Right atrium auricular region (tissue), 2 donors: ENCODE measurements at regions not wholly inside any gene's neighbourhood (a gene's known extent, or its start where the extent isn't known, plus 50 kb on each side); places are given as distances from the start of the nearest gene placed in this dataset.

Experiments
- DNase-seq: peaks from one replicate; pipeline ENCODE4 v3.0.0-alpha.2; 2019; ENCODE audit warnings: low spot score
- H3K27ac ChIP-seq, 2 donors: fragments of 200-600 bp; sonication (generic); 1 replicate in 1 of 2; 2 replicates in 1 of 2; pipeline ENCODE4 v1.5.1; 2016 to 2019
- H3K27me3 ChIP-seq, 2 donors: fragments of 200-600 bp; sonication (generic); one replicate each; pipeline versions ENCODE4 v1.5.1 to v1.6.0; 2017 to 2019
- H3K36me3 ChIP-seq: fragments of 200-600 bp; sonication (generic); one replicate; pipeline ENCODE4 v1.5.1; 2016
- H3K4me1 ChIP-seq, 2 donors: fragments of 200-600 bp; sonication (generic); one replicate each; pipeline versions ENCODE4 v1.5.1 to v1.6.0; 2017 to 2019
- H3K4me3 ChIP-seq, 2 donors: fragments of 200-600 bp; sonication (generic); 1 replicate in 1 of 2; 2 replicates in 1 of 2; pipeline ENCODE4 v1.5.1; 2017 to 2019; ENCODE audit warnings: mild to moderate bottlenecking in 1 of 2, moderate library complexity in 1 of 2
- H3K9me3 ChIP-seq, 2 donors: fragments of 200-600 bp; sonication (generic); one replicate each; pipeline ENCODE4 v1.5.1; 2019
- CTCF ChIP-seq, 2 donors: fragments of 200-600 bp; sonication (generic); IDR thresholded peaks; one replicate each; pipeline ENCODE4 v1.5.1; 2019; ENCODE audit warnings: antibody characterized with exemption in 2 of 2

GRCh38 chr18:41548521-41549260 is 406.3 kb upstream of the PIK3C3 start:
- no peaks in the 10 kb centered on the region for H3K4me1 ChIP-seq
- no peak overlapping the region for H3K4me3 ChIP-seq
- DNase-seq, result no peak
- no peaks in the 10 kb centered on the region for H3K9me3 ChIP-seq
- TF ChIP-seq CTCF (IDR thresholded peaks at IDR 0.05), result no peak
- H3K27ac ChIP-seq, result no peak overlapping the region
- no peaks in the 10 kb centered on the region for H3K27me3 ChIP-seq
- H3K36me3 ChIP-seq, result no peaks in the 10 kb centered on the region

GRCh38 chr18:41545091-41545888 is 409.7 kb upstream of the PIK3C3 start:
- Histone ChIP-seq H3K4me1 (no peaks in the 10 kb centered on the region), H3K9me3 (no peaks in the 10 kb centered on the region), H3K27ac (no peak overlapping the region), H3K27me3 (no peaks in the 10 kb centered on the region), H3K4me3 (no peak overlapping the region), H3K36me3 (no peaks in the 10 kb centered on the region)
- TF ChIP-seq CTCF (IDR thresholded peaks at IDR 0.05), result no peak
- no peak for DNase-seq

GRCh38 chr18:41543815-41544214 is 411.2 kb upstream of the PIK3C3 start:
- Histone ChIP-seq H3K9me3 (no peaks in the 10 kb centered on the region), H3K4me3 (no peak overlapping the region), H3K27ac (no peak overlapping the region), H3K36me3 (no peaks in the 10 kb centered on the region), H3K27me3 (no peaks in the 10 kb centered on the region), H3K4me1 (no peaks in the 10 kb centered on the region)
- no peak for TF ChIP-seq CTCF (IDR thresholded peaks at IDR 0.05)
- DNase-seq, result no peak

GRCh38 chr18:41540237-41540871 is 414.7 kb upstream of the PIK3C3 start:
- no peak overlapping the region for H3K27ac ChIP-seq
- no peak for TF ChIP-seq CTCF (IDR thresholded peaks at IDR 0.05)
- H3K27me3 ChIP-seq, result no peaks in the 10 kb centered on the region
- H3K4me1 ChIP-seq, result no peaks in the 10 kb centered on the region
- no peaks in the 10 kb centered on the region for H3K36me3 ChIP-seq
- H3K4me3 ChIP-seq, result no peak overlapping the region
- DNase-seq, result no peak
- no peaks in the 10 kb centered on the region for H3K9me3 ChIP-seq

GRCh38 chr18:41538751-41539150 is 416.3 kb upstream of the PIK3C3 start:
- H3K9me3 ChIP-seq, result no peaks in the 10 kb centered on the region
- no peak overlapping the region for H3K4me3 ChIP-seq
- H3K36me3 ChIP-seq, result no peaks in the 10 kb centered on the region
- no peaks in the 10 kb centered on the region for H3K27me3 ChIP-seq
- no peaks in the 10 kb centered on the region for H3K4me1 ChIP-seq
- no peak for TF ChIP-seq CTCF (IDR thresholded peaks at IDR 0.05)
- DNase-seq, result no peak
- H3K27ac ChIP-seq, result no peak overlapping the region
